ENCODE measurements at regions not wholly inside any gene's neighbourhood (a gene's known extent, or its start where the extent isn't known, plus 50 kb on each side); places are given as distances from the start of the nearest gene placed in this dataset.
"Not testable (repeated sequence)": the region's sequence is repeated elsewhere in the genome, so short reads cannot be mapped to it uniquely, and the experiment has no call there.

- DNase-seq (ENCODE audit: low read depth, low spot score) = no peak
Observed at GRCh38 chr6:74720923-74721322, 484.9 kb downstream of the COL12A1 start.

- no peak for DNase-seq (ENCODE audit: low read depth, low spot score)
Observed at GRCh38 chr6:74717591-74717990, 488.3 kb downstream of the COL12A1 start.

- DNase-seq (ENCODE audit: low read depth, low spot score) = no peak
Observed at GRCh38 chr6:74715355-74716085, 490.3 kb downstream of the COL12A1 start.

- no peak for DNase-seq (ENCODE audit: low read depth, low spot score)
Observed at GRCh38 chr6:74713941-74714340, 491.9 kb downstream of the COL12A1 start.

- no peak for DNase-seq (ENCODE audit: low read depth, low spot score)
Observed at GRCh38 chr6:74705451-74705850, 500.4 kb downstream of the COL12A1 start.

- not testable (repeated sequence) for DNase-seq (ENCODE audit: low read depth, low spot score)
Observed at GRCh38 chr6:74704540-74704939, 501.3 kb downstream of the COL12A1 start.

GRCh38 chr6:74690365-74690764, 515.5 kb downstream of the COL12A1 start:
- no peak for DNase-seq (ENCODE audit: low read depth, low spot score)

GRCh38 chr6:74689601-74690000, 516.3 kb downstream of the COL12A1 start:
- no peak for DNase-seq (ENCODE audit: low read depth, low spot score)

GRCh38 chr6:74677463-74677862, 528.4 kb downstream of the COL12A1 start:
- DNase-seq (ENCODE audit: low read depth, low spot score) = no peak

- no peak for DNase-seq (ENCODE audit: low read depth, low spot score)
Observed at GRCh38 chr6:74676906-74677305, 528.9 kb downstream of the COL12A1 start.

- no peak for DNase-seq (ENCODE audit: low read depth, low spot score)
Observed at GRCh38 chr6:74674377-74674776, 531.5 kb downstream of the COL12A1 start.

GRCh38 chr6:74671558-74672025, 534.3 kb downstream of the COL12A1 start:
- no peak for DNase-seq (ENCODE audit: low read depth, low spot score)

- no peak for DNase-seq (ENCODE audit: low read depth, low spot score)
Observed at GRCh38 chr6:74658391-74658790, 547.5 kb downstream of the COL12A1 start.

GRCh38 chr6:74657931-74658330, 547.9 kb downstream of the COL12A1 start:
- no peak for DNase-seq (ENCODE audit: low read depth, low spot score)

- no peak for DNase-seq (ENCODE audit: low read depth, low spot score)
Observed at GRCh38 chr6:74657011-74657410, 548.8 kb downstream of the COL12A1 start.

GRCh38 chr6:74656453-74656852, 549.4 kb downstream of the COL12A1 start:
- DNase-seq (ENCODE audit: low read depth, low spot score) = no peak

- no peak for DNase-seq (ENCODE audit: low read depth, low spot score)
Observed at GRCh38 chr6:74654296-74654695, 551.6 kb downstream of the COL12A1 start.

- DNase-seq (ENCODE audit: low read depth, low spot score) = no peak
Observed at GRCh38 chr6:74651948-74652842, 553.7 kb downstream of the COL12A1 start.

GRCh38 chr6:74650668-74651067, 555.2 kb downstream of the COL12A1 start:
- no peak for DNase-seq (ENCODE audit: low read depth, low spot score)

GRCh38 chr6:74646461-74646860, 559.4 kb downstream of the COL12A1 start:
- no peak for DNase-seq (ENCODE audit: low read depth, low spot score)

- no peak for DNase-seq (ENCODE audit: low read depth, low spot score)
Observed at GRCh38 chr6:74645108-74645849, 560.6 kb downstream of the COL12A1 start.

GRCh38 chr6:74642101-74642500, 563.8 kb downstream of the COL12A1 start:
- no peak for DNase-seq (ENCODE audit: low read depth, low spot score)

All from pulmonary artery endothelial cell (primary cell).